Stomach (tissue), 8 donors: ENCODE measurements at regions not wholly inside any gene's neighbourhood (a gene's known extent, or its start where the extent isn't known, plus 50 kb on each side); places are given as distances from the start of the nearest gene placed in this dataset.
A peak's percentile ranks its signal among the peaks of the same experiment; 100 is the strongest.

Experiments used
- DNase-seq, 2 donors: peaks; one replicate each; pipeline versions ENCODE4 v3.0.0 to v3.0.0-alpha.2; 2013 to 2019
- H3K27ac ChIP-seq, 5 donors: fragments of 200-600 bp in 4 of 5; sonication (generic) in 4 of 5; one replicate each; pipeline ENCODE4 v1.5.1; 2013 to 2019; ENCODE audit warnings: mild to moderate bottlenecking in 1 of 5, moderate library complexity in 1 of 5
- H3K27me3 ChIP-seq, 3 donors: fragments of 200-600 bp; sonication (generic); one replicate each; pipeline ENCODE4 v1.5.1; 2017 to 2019; ENCODE audit warnings: mixed run types in 1 of 3
- H3K36me3 ChIP-seq, 4 donors: fragments of 200-600 bp; sonication (generic); 1 replicate in 3 of 4; 2 replicates in 1 of 4; pipeline ENCODE4 v1.5.1; 2016 to 2019
- H3K4me1 ChIP-seq, 4 donors: fragments of 200-600 bp; sonication (generic); one replicate each; pipeline ENCODE4 v1.5.1; 2016 to 2019
- H3K4me3 ChIP-seq, 4 donors: fragments of 200-600 bp; sonication (generic) in 3 of 4; one replicate each; pipeline ENCODE4 v1.5.1; 2016 to 2019; ENCODE audit warnings: mild to moderate bottlenecking in 1 of 4
- H3K9me3 ChIP-seq, 4 donors: fragments of 200-600 bp; sonication (generic); one replicate each; pipeline ENCODE4 v1.5.1; 2016 to 2019
- CTCF ChIP-seq, 7 experiments: fragments of 450-650 bp in 4 of 7; fragments of 200-600 bp in 3 of 7; sonication (generic) in 3 of 7; IDR thresholded peaks; one replicate each; pipeline ENCODE4 v1.5.1; 2016 to 2019; ENCODE audit warnings: antibody characterized with exemption in 7 of 7, control low read depth in 2 of 7, mild to moderate bottlenecking in 1 of 7
- EP300 ChIP-seq: sonication (generic); formaldehyde crosslinking; IDR thresholded peaks from one replicate; pipeline ENCODE4 v1.6.1; 2017; ENCODE audit warnings: antibody characterized with exemption
- POLR2A ChIP-seq, 4 donors: fragments of 450-650 bp; IDR thresholded peaks; one replicate each; pipeline ENCODE4 v1.6.1; 2016; ENCODE audit warnings: antibody characterized with exemption in 4 of 4, control low read depth in 2 of 4, mild to moderate bottlenecking in 1 of 4, moderate library complexity in 1 of 4
- POLR2AphosphoS5 ChIP-seq, 3 donors: sonication (generic); formaldehyde crosslinking; IDR thresholded peaks; one replicate each; pipeline ENCODE4 v1.6.1; 2016; ENCODE audit warnings: antibody characterized with exemption in 3 of 3
- WGBS, 5 donors: extraction: QIAGEN DNeasy Blood & Tissue Kit in 3 of 5; methylation state at CpG; one replicate each; pipeline versions ENCODE4 v1.1.5 to v1.1.7; 2013 to 2018; 5-methylcytosine and 5-hydroxymethylcytosine counted together
- intact Hi-C: fragments of 100-400 bp; cut with DNase I; formaldehyde crosslinking; loops from one replicate; pipeline ENCODE4 v1.15.1; 2023; ENCODE audit warnings: low total_unique reads
- donor health status: healthy with polysubstance abuse.
- donor health status: Bipolar disorder and iron deficiency.
- donor health status: healthy.

GRCh38 chr6:126419901-126420300 is 80.0 kb downstream of the CENPW start:
- H3K36me3 ChIP-seq: no peaks in the 10 kb centered on the region
- H3K27me3 ChIP-seq: no peaks in the 10 kb centered on the region
- DNase-seq: no peak
- H3K9me3 ChIP-seq: no peaks in the 10 kb centered on the region
- TF ChIP-seq EP300: no peak
- no peak for TF ChIP-seq CTCF (IDR thresholded peaks at IDR 0.05)
- H3K27ac ChIP-seq: no peak overlapping the region
- no peaks in the 10 kb centered on the region for H3K4me1 ChIP-seq
- intact Hi-C loops: no loop called here
- H3K4me3 ChIP-seq: no peak overlapping the region

GRCh38 chr6:126422912-126423311 is 83.0 kb downstream of the CENPW start:
- Histone ChIP-seq H3K27me3 (no peaks in the 10 kb centered on the region), H3K27ac (no peak overlapping the region), H3K4me1 (no peaks in the 10 kb centered on the region), H3K36me3 (no peaks in the 10 kb centered on the region), H3K4me3 (no peak overlapping the region), H3K9me3 (no peaks in the 10 kb centered on the region)
- TF ChIP-seq CTCF (IDR thresholded peaks at IDR 0.05): no peak
- no peak for TF ChIP-seq POLR2A (IDR thresholded peaks at IDR 0.05)
- no peak for TF ChIP-seq EP300
- TF ChIP-seq POLR2AphosphoS5 (IDR thresholded peaks at IDR 0.05): no peak
- WGBS, 5 donors: 65 to 82% (median 69%) methylated on average over 2 of the region's 2 CpGs
- intact Hi-C loops: no loop called here
- no peak for DNase-seq

GRCh38 chr6:126427713-126428112 is 87.8 kb downstream of the CENPW start:
- no peaks in the 10 kb centered on the region for H3K36me3 ChIP-seq
- H3K27ac ChIP-seq: no peak overlapping the region
- H3K4me3 ChIP-seq: no peak overlapping the region
- peak in 1 of 2 donors; percentile 16 for DNase-seq
- TF ChIP-seq EP300 (no peak), CTCF (IDR thresholded peaks at IDR 0.05) (no peak), POLR2A (IDR thresholded peaks at IDR 0.05) (no peak), POLR2AphosphoS5 (IDR thresholded peaks at IDR 0.05) (no peak)
- no peaks in the 10 kb centered on the region for H3K4me1 ChIP-seq
- 30 to 63% (median 45%) methylated on average over 3 of the region's 3 CpGs for WGBS, 5 donors
- intact Hi-C loops: no loop called here
- no peaks in the 10 kb centered on the region for H3K27me3 ChIP-seq
- H3K9me3 ChIP-seq: no peaks in the 10 kb centered on the region

- no peak for DNase-seq
- Histone ChIP-seq H3K4me3 (no peak overlapping the region), H3K27me3 (no peaks in the 10 kb centered on the region), H3K9me3 (no peaks in the 10 kb centered on the region), H3K36me3 (no peaks in the 10 kb centered on the region), H3K4me1 (no peaks in the 10 kb centered on the region), H3K27ac (no peak overlapping the region)
- intact Hi-C loops: no loop called here
- WGBS, 5 donors: 82 to 93% (median 89%) methylated on average over 1 of the region's 1 CpG
- TF ChIP-seq EP300: no peak
- no peak for TF ChIP-seq POLR2AphosphoS5 (IDR thresholded peaks at IDR 0.05)
- no peak for TF ChIP-seq CTCF (IDR thresholded peaks at IDR 0.05)
- TF ChIP-seq POLR2A (IDR thresholded peaks at IDR 0.05): no peak
Observed at GRCh38 chr6:126429866-126430265, 90.0 kb downstream of the CENPW start.

- Histone ChIP-seq H3K27me3 (no peaks in the 10 kb centered on the region), H3K4me3 (no peak overlapping the region), H3K9me3 (no peaks in the 10 kb centered on the region), H3K4me1 (no peaks in the 10 kb centered on the region), H3K36me3 (no peaks in the 10 kb centered on the region), H3K27ac (no peak overlapping the region)
- no peak for DNase-seq
- intact Hi-C loops: no loop called here
- TF ChIP-seq POLR2AphosphoS5 (IDR thresholded peaks at IDR 0.05): no peak
- TF ChIP-seq CTCF (IDR thresholded peaks at IDR 0.05): no peak
- no peak for TF ChIP-seq POLR2A (IDR thresholded peaks at IDR 0.05)
Observed at GRCh38 chr6:126432564-126432963, 92.6 kb downstream of the CENPW start.
